Loucy (cell line): ENCODE measurements at regions not wholly inside any gene's neighbourhood (a gene's known extent, or its start where the extent isn't known, plus 50 kb on each side); places are given as distances from the start of the nearest gene placed in this dataset.

Experiments used
- H2AFZ ChIP-seq: fragments of 200-600 bp; sonication (generic); 2 replicates; pipeline ENCODE4 v1.6.0; 2016; ENCODE audit warnings: antibody characterized with exemption, mild to moderate bottlenecking, low read length, moderate library complexity
- H3F3A ChIP-seq: fragments of 200-600 bp; 2 replicates; pipeline ENCODE4 v1.6.0; 2016; ENCODE audit warnings: antibody characterized with exemption, low read depth, mild to moderate bottlenecking
- H3K27me3 ChIP-seq: fragments of 200-600 bp; sonication (generic); 2 replicates; pipeline ENCODE4 v1.6.1; 2014; ENCODE audit warnings: low read length, mild to moderate bottlenecking; ENCODE audit not compliant: insufficient read depth, poor library complexity, severe bottlenecking
- H3K36me3 ChIP-seq: fragments of 200-600 bp; sonication (generic); 2 replicates; pipeline ENCODE4 v1.6.1; 2016; ENCODE audit warnings: low read length; ENCODE audit not compliant: insufficient read depth
- H3K4me1 ChIP-seq: fragments of 200-600 bp; sonication (generic); 2 replicates; pipeline ENCODE4 v1.5.1; 2014; ENCODE audit warnings: low read length, mild to moderate bottlenecking; ENCODE audit not compliant: insufficient read depth, poor library complexity, severe bottlenecking
- H3K4me2 ChIP-seq: fragments of 200-600 bp; sonication (generic); 2 replicates; pipeline ENCODE4 v1.6.0; 2014; ENCODE audit warnings: antibody characterized with exemption, low read length, low read depth, mild to moderate bottlenecking; ENCODE audit not compliant: poor library complexity, severe bottlenecking
- H3K4me3 ChIP-seq: fragments of 200-600 bp; sonication (generic); 2 replicates; pipeline ENCODE4 v1.5.1; 2014; ENCODE audit warnings: low read length, mild to moderate bottlenecking, mixed read lengths; ENCODE audit not compliant: poor library complexity, severe bottlenecking
- H3K79me2 ChIP-seq: fragments of 200-600 bp; sonication (generic); 2 replicates; pipeline ENCODE4 v1.6.1; 2014; ENCODE audit warnings: low read length; ENCODE audit not compliant: insufficient read depth
- H3K9ac ChIP-seq: fragments of 200-600 bp; sonication (generic); 2 replicates; pipeline ENCODE4 v1.6.0; 2014; ENCODE audit warnings: mild to moderate bottlenecking, low read depth, low read length, moderate library complexity; ENCODE audit not compliant: poor library complexity, severe bottlenecking
- H3K9me2 ChIP-seq: fragments of 200-600 bp; sonication (generic); replicated peaks from 2 replicates; pipeline ENCODE4 v1.6.1; 2016; ENCODE audit warnings: low read depth, low read length, mixed read lengths
- H3K9me3 ChIP-seq: fragments of 200-600 bp; sonication (generic); 2 replicates; pipeline ENCODE4 v1.6.1; 2014; ENCODE audit warnings: mild to moderate bottlenecking, antibody characterized with exemption, low read length, low read depth; ENCODE audit not compliant: insufficient read depth
- H4K20me1 ChIP-seq: fragments of 200-600 bp; sonication (generic); 2 replicates; pipeline ENCODE4 v1.6.0; 2014; ENCODE audit warnings: antibody characterized with exemption, low read length, mild to moderate bottlenecking; ENCODE audit not compliant: insufficient read depth, poor library complexity, severe bottlenecking
- CTCF ChIP-seq: fragments of 200-600 bp; sonication (generic); conservative IDR thresholded peaks from 2 replicates; pipeline ENCODE4 v1.5.1; 2014; ENCODE audit warnings: mild to moderate bottlenecking, antibody characterized with exemption, low read length
- EZH2phosphoT487 ChIP-seq: fragments of 200-600 bp; IDR thresholded peaks from 2 replicates; pipeline ENCODE4 v1.6.1; 2018; ENCODE audit warnings: antibody characterized with exemption, mild to moderate bottlenecking, moderate library complexity, borderline replicate concordance

GRCh38 chr1:189435398-189435797, 1042.3 kb downstream of the BRINP3 start:
- Histone ChIP-seq H3K4me1 (no peaks in the 10 kb centered on the region), H3K9me3 (no peaks in the 10 kb centered on the region), H3K79me2 (no peaks in the 10 kb centered on the region), H3K4me3 (no peak overlapping the region), H3K27me3 (no peaks in the 10 kb centered on the region), H2AFZ (no peak overlapping the region), H3K4me2 (no peak overlapping the region), H3F3A (no peaks in the 10 kb centered on the region), H4K20me1 (no peaks in the 10 kb centered on the region), H3K9ac (no peak overlapping the region), H3K9me2 (no peaks in the 10 kb centered on the region), H3K36me3 (no peaks in the 10 kb centered on the region)
- no peak for TF ChIP-seq EZH2phosphoT487
- TF ChIP-seq CTCF, result no peak

- H3K4me2 ChIP-seq, result no peak overlapping the region
- no peaks in the 10 kb centered on the region for H4K20me1 ChIP-seq
- H3K9me3 ChIP-seq, result no peaks in the 10 kb centered on the region
- H3K79me2 ChIP-seq, result no peaks in the 10 kb centered on the region
- TF ChIP-seq EZH2phosphoT487 (no peak), CTCF (no peak)
- no peak overlapping the region for H2AFZ ChIP-seq
- no peaks in the 10 kb centered on the region for H3K36me3 ChIP-seq
- H3K4me1 ChIP-seq, result no peaks in the 10 kb centered on the region
- no peak overlapping the region for H3K9ac ChIP-seq
- no peaks in the 10 kb centered on the region for H3K9me2 ChIP-seq
- H3F3A ChIP-seq, result no peaks in the 10 kb centered on the region
- no peaks in the 10 kb centered on the region for H3K27me3 ChIP-seq
- no peak overlapping the region for H3K4me3 ChIP-seq
Measured at GRCh38 chr1:189438808-189439207, 1038.9 kb downstream of the BRINP3 start.

- Histone ChIP-seq H3K27me3 (no peaks in the 10 kb centered on the region), H3K4me3 (no peak overlapping the region), H2AFZ (no peak overlapping the region), H3K4me1 (no peaks in the 10 kb centered on the region), H3K36me3 (no peaks in the 10 kb centered on the region), H3K79me2 (no peaks in the 10 kb centered on the region), H3K9ac (no peak overlapping the region), H4K20me1 (no peaks in the 10 kb centered on the region), H3F3A (no peaks in the 10 kb centered on the region), H3K9me2 (no peaks in the 10 kb centered on the region), H3K9me3 (no peaks in the 10 kb centered on the region), H3K4me2 (no peak overlapping the region)
- TF ChIP-seq CTCF (no peak), EZH2phosphoT487 (no peak)
Measured at GRCh38 chr1:189463166-189463565, 1014.5 kb downstream of the BRINP3 start.
